HuH-7 (cell line): ENCODE measurements at regions not wholly inside any gene's neighbourhood (a gene's known extent, or its start where the extent isn't known, plus 50 kb on each side); places are given as distances from the start of the nearest gene placed in this dataset.
"Not testable (repeated sequence)": the region's sequence is repeated elsewhere in the genome, so short reads cannot be mapped to it uniquely, and the experiment has no call there.

Experiments used
- DNase-seq: peaks from one replicate; pipeline ENCODE4 v3.0.0; 2011; ENCODE audit warnings: low spot score

DNA sequence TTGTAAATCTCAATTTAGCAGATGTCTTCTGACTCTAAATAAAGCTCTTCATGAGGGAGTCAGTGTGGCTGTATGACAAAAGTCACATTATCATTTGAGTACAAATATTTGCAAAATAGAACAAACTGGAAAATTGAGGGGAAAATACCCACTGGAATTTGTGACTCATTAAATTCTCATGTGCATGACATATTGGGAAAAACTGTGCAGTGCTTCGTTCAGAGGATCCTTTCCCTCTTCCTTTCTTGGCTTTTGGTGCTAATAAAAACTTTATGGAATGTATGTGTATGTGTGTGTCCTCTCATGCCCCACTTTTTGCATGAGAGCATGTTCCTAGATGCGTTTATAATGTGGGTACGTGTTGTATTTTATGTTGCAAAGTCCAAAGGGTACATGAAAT is 267.8 kb downstream of the KTN1 start:
- DNase-seq = no peak

DNA sequence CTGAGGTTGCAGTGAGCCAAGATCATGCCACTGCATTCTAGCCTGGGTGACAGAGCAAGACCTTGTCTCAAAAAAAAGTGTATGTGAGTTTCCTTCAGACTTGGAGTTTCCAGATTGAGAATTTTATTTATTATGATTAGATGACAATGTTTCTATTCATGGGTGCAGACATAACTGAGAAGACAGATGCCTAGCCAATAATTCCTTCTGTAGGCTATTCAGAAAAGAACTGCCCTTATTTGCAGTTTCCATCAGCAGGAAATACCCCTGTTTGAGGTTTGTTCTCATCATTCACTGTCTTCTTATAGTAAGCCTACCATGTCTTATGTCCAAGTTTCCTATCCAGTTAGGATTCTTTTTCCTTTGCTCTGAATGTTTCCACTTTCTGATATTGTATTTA is 269.0 kb downstream of the KTN1 start:
- DNase-seq = no peak

DNA sequence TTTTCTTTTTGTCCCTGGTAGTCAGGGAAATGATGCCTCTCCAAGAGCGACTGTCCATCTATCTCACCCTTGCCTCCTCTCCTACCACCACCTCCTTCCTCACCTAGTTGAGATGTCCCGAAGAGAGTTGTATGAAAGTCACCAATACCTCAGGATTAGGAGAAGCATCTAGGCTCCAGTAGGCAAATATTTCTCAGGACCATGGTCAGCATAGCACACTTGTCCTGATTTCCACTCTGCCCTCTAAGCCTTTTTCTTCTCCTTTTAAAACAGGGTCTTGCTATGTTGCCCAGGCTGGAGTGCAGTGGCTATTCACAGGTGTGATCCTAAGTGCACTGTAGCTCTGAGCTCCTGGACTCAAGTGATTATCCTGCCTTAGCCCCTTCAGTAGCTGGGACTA is 268.4 kb upstream of the PELI2 start:
- DNase-seq = no peak

DNA sequence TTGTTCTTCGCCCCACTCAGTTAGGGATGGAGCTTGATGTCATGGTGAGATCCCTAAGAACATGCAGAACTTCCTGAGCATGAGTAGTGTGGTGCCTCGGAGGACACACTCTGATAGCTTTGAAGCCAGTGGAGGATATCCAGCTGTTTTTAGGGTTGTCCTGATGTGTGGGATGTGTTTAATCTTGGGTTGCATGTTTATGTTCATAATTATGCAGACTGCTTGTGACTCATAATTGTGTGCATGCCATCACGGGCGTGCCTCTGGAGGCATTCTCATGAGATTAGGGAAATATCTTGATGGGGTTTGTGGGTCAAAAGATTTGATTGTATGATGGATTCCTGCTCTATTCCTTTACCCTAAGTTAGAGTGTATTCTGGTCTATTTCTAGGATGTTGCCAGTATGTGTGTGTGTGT is 267.4 kb upstream of the PELI2 start:
- no peak for DNase-seq

DNA sequence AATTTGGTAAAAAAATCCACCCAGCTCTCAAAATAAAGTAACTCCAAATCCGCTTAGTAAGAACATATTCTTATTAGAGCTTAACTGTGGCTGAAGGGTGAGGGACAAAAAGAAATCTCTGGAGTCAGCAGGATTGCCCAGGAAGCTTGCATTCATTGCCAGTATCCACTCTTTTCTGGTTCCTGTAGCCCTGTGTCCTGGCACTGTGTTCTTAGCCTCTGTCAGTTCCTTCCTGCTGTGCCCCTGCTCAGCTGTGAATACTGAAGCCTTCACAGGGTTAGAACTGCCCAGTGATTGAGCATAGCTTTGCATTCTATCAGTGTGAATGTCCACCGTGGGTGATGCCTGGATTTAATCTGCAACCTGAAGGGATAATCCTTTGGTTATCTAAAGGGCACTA is 266.9 kb upstream of the PELI2 start:
- no peak for DNase-seq

DNA sequence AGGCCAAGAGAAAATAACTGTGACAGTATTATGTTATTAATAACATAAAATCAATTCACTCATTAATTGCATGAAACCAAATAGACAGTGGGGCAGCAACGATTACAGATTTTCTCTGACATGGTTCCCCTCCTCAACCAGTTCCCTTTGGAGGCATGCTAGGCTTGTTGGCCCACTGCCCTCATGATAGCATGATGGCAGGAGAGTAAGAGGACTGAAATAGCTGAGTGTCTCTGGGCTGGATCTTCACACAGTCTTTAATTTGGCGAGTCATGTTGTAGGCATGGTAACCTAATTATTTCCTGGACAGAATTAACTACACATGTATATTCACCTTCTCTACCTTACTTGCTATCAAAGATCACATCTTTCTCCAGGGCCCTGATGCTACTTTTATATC is 266.2 kb upstream of the PELI2 start:
- no peak for DNase-seq

DNA sequence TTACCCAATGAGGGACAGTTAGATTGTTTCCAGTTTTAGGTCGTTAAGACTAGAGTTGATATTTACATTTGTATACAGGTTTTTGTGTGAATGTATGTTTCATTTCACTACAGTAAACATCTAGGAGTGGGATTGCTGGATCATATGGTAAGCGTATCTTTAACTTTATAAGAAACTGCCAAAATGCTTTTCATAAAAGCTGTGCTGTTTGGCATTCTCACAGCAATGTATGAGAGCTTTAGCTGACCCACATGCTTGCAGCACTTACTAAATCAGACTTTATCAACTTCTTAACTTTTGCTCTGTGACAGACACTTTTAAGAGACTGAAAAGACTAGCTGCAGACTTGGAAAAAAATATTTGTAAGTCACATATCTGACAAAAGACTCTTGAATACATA is 262.5 kb upstream of the PELI2 start:
- no peak for DNase-seq

DNA sequence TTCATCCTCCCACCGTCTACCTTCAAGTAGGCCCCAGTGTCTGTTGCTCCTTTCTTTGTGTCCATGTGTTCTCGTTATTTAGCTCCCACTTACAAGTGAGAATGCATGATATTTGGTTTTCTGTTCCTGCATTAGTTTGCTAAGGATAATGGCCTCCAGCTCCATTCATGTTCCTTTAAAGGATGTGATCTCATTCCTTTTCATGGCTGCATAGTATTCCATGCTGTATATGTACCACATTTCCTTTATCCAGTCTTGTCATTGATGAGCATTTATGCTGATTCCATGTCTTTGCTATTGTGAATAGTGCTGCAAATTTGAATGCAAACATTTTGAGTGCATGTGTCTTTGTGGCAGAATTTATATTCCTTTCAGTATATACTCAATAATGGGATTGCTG is 259.6 kb upstream of the PELI2 start:
- DNase-seq = no peak

DNA sequence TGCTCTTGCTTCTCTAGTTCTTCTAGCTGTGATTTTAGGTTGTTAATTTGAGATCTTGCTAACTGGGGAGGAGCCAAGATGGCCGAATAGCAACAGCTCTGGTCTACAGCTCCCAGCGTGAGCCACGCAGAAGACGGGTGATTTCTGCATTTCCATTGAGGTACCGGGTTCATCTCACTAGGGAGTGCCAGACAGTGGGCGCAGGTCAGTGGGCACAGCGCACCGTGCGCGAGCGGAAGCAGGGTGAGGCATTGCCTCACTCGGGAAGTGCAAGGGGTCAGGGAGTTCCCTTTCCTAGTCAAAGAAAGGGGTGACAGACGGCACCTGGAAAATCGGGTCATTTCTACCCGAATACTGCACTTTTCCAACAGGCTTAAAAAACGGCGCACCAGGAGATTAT is 256.6 kb upstream of the PELI2 start:
- DNase-seq = not testable (repeated sequence)

DNA sequence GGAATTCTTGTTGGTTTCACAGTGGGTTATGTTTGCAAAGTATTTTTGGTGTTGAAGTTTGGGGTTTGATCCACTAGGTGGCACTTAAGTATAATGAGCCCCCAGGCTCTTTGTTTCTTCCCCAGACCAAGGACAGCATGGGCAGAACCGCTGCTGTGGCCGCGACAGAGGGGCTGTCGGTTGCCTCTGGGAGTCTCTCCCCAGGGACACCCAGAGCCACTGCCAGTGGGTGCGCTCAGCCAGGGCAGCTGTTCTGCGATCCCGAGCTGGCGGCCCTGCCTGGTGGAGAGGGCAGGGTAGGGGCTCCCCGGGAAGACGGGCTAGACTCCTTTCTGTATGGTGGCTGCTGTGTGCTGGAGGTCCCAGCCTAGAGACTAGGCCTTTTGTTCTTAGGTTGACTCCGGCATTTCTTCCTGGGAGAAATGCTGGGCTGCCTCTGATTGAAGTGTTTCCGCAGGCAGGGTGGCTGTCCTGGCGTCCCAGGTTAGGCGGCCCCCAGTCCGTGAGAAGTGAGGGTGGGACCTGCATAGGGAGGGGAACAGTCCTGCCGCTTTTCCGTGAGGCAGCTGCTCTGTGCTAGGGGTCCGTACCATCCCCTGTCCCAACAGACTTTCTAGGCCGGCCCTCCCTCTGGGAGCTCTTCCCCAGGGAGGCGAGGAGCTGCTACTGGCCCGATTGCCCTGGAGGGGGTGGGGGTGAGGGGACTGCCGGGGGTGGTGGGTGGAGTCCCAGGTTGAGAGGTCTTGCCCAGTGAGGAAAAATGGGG is 253.1 kb upstream of the PELI2 start:
- peak; percentile 43 for DNase-seq

DNA sequence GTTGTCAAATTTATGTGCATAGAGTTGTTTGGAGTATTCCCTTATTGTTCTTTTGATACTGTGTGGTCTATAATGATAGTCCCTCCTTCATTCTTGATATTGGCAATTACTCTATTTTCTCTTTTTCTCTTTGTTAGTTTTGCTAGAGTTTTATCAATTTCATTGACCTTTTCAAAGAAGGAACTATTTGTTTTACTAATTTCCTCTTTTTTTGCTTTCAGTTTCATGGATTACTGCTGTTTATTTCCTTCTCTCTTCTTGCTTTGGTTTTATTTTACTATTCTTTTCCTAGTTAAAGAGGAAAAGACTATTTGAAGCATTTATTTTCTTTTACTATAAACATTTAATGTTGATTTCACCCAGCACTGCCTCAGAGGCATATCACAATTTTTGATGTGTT is 250.9 kb upstream of the PELI2 start:
- no peak for DNase-seq

DNA sequence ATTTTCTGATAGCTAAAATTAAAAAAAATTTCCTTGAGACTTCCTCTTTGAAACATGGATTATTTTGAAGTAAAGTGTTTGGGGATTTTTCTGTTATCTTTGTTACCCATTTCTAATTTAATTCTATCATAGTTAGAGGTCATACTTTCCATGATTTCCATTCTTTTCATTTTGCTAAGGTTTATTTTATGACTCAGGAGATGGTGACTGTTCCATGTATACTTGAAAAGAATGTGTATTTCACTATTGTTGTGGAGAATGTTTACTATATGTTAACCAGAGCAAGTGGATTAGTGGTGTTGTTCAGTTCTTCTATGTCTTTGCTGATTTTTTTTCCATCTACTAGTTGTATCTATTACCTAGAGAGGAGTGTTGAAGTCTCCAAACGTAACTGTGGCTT is 250.5 kb upstream of the PELI2 start:
- no peak for DNase-seq

DNA sequence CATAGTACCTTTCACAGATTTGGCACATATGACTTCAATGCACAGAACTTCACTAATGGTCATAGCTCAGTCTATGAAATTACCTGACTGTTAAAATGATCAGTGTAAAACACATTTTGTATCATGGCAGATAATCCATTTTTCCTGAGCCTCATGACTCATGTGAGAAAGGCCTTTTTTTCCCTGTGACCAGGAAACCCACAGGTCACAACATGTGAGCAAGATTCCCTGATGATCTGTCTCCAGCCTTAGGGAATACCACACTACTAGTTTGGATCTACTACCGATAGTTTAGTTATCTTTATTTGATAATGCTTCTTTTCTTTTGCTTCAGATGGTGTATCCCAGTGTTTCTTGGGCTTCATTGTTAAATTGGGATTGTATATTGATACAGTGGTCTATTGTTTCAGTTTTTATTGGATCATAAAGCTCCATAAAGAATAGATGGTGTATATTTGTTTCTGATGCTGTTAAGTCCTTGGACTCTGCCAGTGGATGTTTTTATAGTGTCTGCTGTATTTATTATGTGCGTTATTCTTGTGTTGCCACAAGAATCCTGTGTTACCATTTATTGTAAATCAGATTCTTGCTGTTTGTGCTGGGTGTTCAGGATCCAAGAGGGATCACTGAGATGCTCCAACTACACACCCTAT is 248.7 kb upstream of the PELI2 start:
- DNase-seq = no peak

DNA sequence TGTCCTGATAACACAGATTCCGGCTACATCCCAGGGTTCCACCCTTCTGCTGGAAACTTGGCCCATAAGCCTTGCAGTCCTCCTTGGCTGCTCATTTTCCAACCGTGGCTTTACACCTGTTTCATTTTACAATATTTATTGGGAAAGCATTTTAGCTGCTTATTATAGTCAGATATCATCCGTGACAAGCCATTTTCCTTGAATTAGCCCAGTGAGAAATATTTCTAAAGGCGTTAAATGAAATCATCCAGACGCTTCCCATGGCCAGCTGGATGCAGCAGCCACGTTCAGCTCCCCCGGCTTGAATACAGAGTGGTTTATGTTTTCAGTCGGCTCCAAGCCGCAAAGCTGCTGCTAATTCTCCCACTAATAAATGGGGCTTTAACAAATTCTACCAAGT is 245.0 kb upstream of the PELI2 start:
- DNase-seq = no peak

DNA sequence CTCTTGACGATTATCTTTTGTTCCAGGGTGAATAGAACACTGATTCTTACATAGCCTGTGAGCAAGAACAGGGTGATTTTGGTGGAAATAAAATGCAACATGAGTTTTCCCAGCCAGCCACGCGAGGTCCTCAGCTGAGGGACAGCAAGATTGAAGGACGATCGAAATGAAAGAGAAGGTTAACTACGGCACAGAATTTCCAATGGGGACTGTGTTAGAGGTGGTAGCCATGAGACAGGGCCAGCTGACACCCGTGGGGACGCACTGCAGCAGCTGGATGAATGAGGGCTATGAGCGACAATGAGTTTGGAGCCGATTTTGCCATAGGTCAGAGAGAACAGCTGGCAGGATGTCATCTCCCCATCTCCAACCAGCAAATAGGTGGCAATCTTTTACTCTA is 243.4 kb upstream of the PELI2 start:
- DNase-seq = no peak

DNA sequence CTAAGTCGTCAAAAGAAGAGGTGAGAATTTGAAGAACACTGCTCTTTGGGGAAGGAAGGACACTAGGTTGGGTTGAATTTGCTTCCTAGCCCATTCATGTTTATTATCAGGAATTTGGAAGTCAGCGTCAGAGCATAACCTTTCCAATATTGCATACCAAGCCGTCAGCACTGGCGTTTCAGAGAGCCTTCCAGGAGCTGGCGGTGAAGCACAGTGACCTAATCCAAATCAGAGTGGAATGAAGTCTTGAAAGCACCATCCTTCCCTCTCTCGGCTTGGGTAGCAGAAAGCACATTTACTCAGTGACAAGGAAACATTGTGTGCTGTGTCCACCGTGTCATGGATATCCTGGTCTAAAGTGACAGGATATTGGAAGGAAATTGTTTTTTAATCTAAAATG is 240.3 kb upstream of the PELI2 start:
- no peak for DNase-seq

DNA sequence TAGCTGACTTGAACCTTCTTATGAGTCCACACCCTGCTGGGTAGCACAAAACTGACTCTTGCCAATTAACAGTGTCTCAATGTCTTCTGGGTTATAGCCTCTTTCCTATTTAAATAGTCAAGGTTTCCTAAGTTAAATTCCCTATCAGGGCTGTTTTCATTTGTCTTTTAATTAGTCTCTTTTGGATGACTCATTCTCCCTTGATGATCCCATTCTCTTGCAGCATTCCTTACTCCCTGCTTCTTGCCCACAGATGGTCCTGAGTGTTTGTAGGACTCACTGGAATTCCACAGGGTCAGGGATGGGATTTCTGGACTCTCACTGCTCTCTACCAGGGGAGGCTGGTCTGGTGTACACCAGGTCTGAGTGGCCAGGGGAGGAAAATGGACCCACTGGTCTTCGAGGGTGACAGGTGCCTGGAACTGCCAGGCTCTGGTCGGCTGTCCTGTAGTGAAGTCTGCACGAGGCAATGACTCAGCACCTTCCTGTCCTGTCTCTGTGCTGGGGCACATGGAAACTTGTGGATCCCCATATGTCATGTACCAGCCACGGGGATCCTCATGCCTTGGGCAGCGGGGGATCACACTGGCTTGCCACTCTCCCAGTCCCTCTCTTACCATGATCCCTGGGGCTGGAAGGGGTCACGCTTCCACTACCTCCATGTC is 236.5 kb upstream of the PELI2 start:
- no peak for DNase-seq

DNA sequence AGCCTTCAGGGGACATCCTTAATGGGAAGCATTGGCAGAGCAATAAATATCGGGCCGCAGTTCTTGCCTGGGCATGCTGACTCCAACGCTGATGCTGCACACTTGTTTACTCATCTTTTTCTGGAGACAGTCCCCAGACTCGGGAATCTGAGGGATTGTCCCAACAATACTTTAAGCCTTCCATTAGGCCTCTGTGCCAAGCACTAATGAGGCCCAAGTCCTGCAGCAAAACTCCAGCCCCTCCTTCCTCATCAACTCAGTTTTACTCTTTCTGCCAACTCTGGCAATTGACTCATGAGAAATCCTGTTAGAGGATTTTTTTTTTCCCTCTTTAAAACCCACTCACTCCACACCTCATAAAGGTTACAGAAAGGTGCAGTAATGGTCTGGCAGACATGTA is 233.4 kb upstream of the PELI2 start:
- DNase-seq = no peak

DNA sequence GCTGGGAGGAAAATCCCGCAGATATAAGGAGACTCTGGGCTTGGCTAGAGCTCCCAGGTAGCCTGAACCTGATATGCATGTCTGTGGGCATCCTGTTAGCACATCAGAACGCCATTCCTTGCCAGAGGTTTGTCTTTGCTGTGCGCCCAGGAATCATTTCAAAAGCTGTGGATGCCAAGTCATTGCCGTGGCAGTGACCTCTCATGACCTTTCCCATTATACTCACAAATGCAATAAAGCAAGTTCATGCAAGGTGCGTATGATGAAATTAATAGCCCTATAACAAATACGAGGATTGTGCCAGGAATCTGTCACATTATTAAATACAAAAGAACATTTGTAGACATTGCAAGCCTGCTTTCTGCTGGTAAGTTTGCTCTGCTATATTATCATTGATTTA is 229.1 kb upstream of the PELI2 start:
- DNase-seq = no peak

DNA sequence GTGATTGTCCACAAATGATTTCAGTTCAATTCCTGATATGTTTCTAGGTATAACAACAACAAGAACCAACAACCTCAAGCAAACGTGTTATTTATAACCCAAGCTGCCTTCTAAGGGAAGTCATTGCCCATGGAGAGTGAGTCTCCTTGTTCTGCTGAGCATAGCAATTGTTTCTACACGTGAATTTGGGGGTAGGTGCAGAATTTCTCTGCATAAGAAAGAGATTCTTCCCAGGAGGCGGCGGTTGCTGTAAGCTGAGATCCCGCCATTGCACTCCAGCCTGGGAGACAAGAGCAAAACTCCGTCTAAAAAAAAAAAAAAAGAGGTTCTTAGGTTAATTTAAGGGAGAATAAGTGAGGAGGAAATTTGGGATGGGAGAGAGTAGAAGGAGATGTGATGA is 226.5 kb upstream of the PELI2 start:
- no peak for DNase-seq

DNA sequence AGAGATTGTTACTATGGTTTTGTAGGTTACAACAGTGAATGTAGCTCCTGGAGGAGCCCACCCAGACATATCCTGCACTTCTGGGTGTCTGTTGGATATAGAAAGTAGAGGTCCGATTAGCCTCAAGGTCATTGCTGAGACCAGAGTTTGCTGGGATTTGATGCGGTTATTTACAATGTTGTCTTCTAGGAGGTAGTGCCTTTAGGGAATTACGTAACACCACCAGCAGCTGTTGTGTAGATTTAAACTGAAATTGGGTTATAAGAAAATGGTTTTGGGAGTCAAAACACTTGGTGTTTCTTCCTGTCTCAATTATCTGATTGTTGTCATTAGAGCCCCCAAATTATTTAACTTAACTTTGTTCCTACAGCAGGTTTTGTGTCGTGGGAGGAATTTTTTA is 225.3 kb upstream of the PELI2 start:
- DNase-seq = no peak

DNA sequence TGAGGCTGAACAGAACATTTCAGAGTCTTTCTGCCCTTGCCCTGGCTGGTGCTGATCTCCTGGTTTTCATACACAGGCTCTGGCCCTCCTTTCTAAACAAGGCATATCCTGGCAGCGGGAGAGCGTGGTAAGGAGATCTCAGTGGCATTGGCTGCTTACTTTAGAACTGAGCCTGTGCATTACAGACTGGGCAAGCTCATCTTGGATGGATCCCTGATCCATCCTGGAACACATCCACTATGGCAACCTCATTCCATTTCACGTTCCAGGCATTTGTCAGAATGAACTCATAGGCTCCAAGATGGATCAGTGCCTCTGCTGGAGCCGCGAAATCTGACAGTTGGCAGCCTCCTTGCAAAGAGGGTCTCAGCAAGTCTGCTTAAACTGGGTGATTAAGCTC is 224.5 kb upstream of the PELI2 start:
- DNase-seq = no peak

DNA sequence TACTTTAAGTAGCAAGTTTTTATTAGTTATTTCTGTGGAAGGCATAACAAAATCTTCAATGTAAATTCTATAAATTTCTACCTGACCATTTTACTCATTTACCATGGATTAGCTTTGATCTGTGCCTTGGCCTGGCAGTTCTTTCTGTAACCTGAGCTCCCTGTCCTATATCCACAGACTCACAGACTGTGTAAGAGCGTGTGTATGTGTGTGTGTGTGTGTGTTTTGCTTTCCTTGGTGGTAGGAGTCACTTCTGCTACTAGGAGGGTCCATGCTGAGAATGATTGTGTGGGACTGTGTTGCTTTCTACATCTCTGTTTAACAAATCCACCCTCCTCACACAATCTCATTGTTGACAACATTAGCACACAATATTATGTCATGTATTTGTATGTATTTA is 221.2 kb upstream of the PELI2 start:
- DNase-seq = no peak

DNA sequence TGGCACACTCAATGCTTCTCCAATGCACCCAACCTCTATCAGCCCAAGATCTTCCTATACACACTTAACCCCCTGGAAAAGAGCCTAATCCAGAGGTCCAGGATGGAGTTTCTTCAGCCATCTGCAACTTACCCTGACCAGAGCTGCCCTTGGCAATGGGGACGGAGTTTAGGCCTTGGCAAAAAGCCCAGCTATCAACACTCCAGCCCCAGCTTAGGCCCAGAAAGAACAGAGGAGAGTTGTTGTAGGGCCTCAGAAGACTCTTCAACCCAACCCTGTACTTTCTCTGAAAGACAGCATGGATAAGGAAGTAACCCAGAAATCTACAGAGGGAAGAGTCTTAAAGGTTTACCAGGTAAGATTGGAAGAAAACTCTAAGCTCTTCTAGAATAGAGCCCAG is 219.3 kb upstream of the PELI2 start:
- no peak for DNase-seq
